Endothelial cell (in vitro differentiated cells): ENCODE measurements at regions not wholly inside any gene's neighbourhood (a gene's known extent, or its start where the extent isn't known, plus 50 kb on each side); places are given as distances from the start of the nearest gene placed in this dataset.

Experiments used
- DNase-seq: peaks from one replicate; pipeline ENCODE4 v3.0.0; 2021; ENCODE audit warnings: low spot score
- H3K27ac Mint-ChIP-seq: one replicate; pipeline ENCODE4 v1.8.0; 2021; ENCODE audit warnings: mixed read lengths, inconsistent platforms; ENCODE audit not compliant: unreplicated experiment
- H3K27me3 Mint-ChIP-seq: one replicate; pipeline ENCODE4 v1.8.0; 2021; ENCODE audit warnings: mild to moderate bottlenecking, moderate library complexity, mixed read lengths, inconsistent platforms; ENCODE audit not compliant: unreplicated experiment
- H3K36me3 Mint-ChIP-seq: one replicate; pipeline ENCODE4 v1.8.0; 2021; ENCODE audit warnings: mild to moderate bottlenecking, low read depth, mixed read lengths, inconsistent platforms; ENCODE audit not compliant: unreplicated experiment
- H3K4me1 Mint-ChIP-seq: one replicate; pipeline ENCODE4 v1.8.0; 2021; ENCODE audit warnings: mild to moderate bottlenecking, mixed read lengths, inconsistent platforms; ENCODE audit not compliant: unreplicated experiment
- H3K4me3 Mint-ChIP-seq: one replicate; pipeline ENCODE4 v1.8.0; 2021; ENCODE audit warnings: mild to moderate bottlenecking, mixed read lengths, inconsistent platforms; ENCODE audit not compliant: unreplicated experiment
- H3K9me3 Mint-ChIP-seq: one replicate; pipeline ENCODE4 v1.8.0; 2021; ENCODE audit warnings: mixed read lengths, inconsistent platforms; ENCODE audit not compliant: unreplicated experiment
- CTCF ChIP-seq: fragments of 200-600 bp; sonication (generic); IDR thresholded peaks from one replicate; pipeline ENCODE4 v1.5.0; 2021; ENCODE audit warnings: antibody characterized with exemption; ENCODE audit not compliant: unreplicated experiment

- Mint-ChIP-seq H3K9me3 (no peaks in the 10 kb centered on the region), H3K27me3 (no peaks in the 10 kb centered on the region), H3K27ac (no peak overlapping the region), H3K4me1 (peaks cover 16% of the 10 kb centered on the region), H3K4me3 (no peak overlapping the region), H3K36me3 (peaks cover 5% of the 10 kb centered on the region)
- no peak for TF ChIP-seq CTCF
- no peak for DNase-seq
These were observed 276.2 kb upstream of the CTNNB1 start for GRCh38 chr3:40923143-40923542.

DNA sequence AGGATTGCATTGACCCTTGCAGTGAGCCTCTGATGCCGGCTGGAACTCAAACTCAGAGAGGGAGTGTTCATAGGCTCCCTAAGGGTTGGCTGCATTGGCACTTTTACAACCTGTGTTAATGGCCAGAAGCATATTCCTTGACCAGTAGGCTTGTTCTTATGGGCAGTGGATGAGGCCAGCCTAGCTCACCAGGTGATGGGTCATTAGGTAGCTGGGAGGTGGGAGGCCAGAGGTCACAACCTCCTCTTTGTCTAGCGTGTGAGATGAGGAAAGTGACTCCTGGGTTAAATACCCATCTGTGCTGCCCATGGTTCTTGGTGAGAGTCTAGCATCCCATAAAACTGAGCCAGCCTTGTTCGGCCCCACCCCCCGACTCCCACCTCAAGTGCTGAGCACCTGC lies 275.7 kb upstream of the CTNNB1 start:
- Mint-ChIP-seq H3K4me1 (peaks cover 16% of the 10 kb centered on the region), H3K27ac (no peak overlapping the region), H3K9me3 (no peaks in the 10 kb centered on the region), H3K4me3 (no peak overlapping the region), H3K36me3 (peaks cover 5% of the 10 kb centered on the region), H3K27me3 (no peaks in the 10 kb centered on the region)
- no peak for DNase-seq
- TF ChIP-seq CTCF = no peak

GRCh38 chr3:40924559-40925141 lies 274.7 kb upstream of the CTNNB1 start:
- Mint-ChIP-seq H3K4me3 (no peak overlapping the region), H3K27me3 (no peaks in the 10 kb centered on the region), H3K27ac (no peak overlapping the region), H3K9me3 (no peaks in the 10 kb centered on the region), H3K4me1 (peaks cover 16% of the 10 kb centered on the region), H3K36me3 (peaks cover 5% of the 10 kb centered on the region)
- no peak for DNase-seq
- no peak for TF ChIP-seq CTCF

DNA sequence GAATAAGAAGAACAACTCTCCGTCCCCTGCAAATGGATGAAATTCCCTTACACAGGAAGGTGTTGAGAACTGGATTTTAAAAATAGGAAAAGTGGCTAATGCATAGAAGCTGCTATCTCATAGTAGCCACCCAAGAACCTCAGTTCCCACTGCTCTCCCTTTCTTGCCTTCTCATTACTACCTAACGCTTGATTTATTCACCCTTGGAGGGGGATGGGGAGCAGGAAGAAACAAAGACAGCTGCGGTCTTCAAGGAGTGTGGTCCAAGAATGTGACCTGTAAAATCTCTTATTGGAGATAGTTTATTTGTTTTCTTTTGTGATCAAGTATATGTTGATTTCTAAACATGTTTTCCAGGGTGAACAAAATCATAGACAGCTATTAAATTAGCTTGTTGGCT lies 274.1 kb upstream of the CTNNB1 start:
- no peaks in the 10 kb centered on the region for H3K27me3 Mint-ChIP-seq
- peaks cover 16% of the 10 kb centered on the region for H3K4me1 Mint-ChIP-seq
- H3K27ac Mint-ChIP-seq = no peak overlapping the region
- H3K4me3 Mint-ChIP-seq = no peak overlapping the region
- H3K36me3 Mint-ChIP-seq = peaks cover 5% of the 10 kb centered on the region
- TF ChIP-seq CTCF = no peak
- DNase-seq = no peak
- H3K9me3 Mint-ChIP-seq = no peaks in the 10 kb centered on the region

- H3K4me1 Mint-ChIP-seq = peaks cover 8% of the 10 kb centered on the region
- no peak for TF ChIP-seq CTCF
- no peak overlapping the region for H3K27ac Mint-ChIP-seq
- no peaks in the 10 kb centered on the region for H3K27me3 Mint-ChIP-seq
- DNase-seq = no peak
- H3K9me3 Mint-ChIP-seq = no peaks in the 10 kb centered on the region
- no peak overlapping the region for H3K4me3 Mint-ChIP-seq
- H3K36me3 Mint-ChIP-seq = no peaks in the 10 kb centered on the region
These were observed 269.2 kb upstream of the CTNNB1 start for GRCh38 chr3:40930131-40930538.
